ENCODE measurements at regions not wholly inside any gene's neighbourhood (a gene's known extent, or its start where the extent isn't known, plus 50 kb on each side); places are given as distances from the start of the nearest gene placed in this dataset.

GRCh38 chr6:40720375-40720748, 133.2 kb upstream of the LRFN2 start:
- no peak for FAIRE-seq
- intact Hi-C loops (cut with DNase I), result no loop called here

GRCh38 chr6:40719671-40720374, 132.7 kb upstream of the LRFN2 start:
- Histone ChIP-seq H3K36me3 (no peaks in the 10 kb centered on the region), H3K4me1 (no peaks in the 10 kb centered on the region), H3K27ac (no peak overlapping the region), H3K27me3 (no peaks in the 10 kb centered on the region), H3K9me3 (no peaks in the 10 kb centered on the region), H3K4me3 (no peak overlapping the region)
- intact Hi-C loops (cut with DNase I), result no loop called here
- TF ChIP-seq CTCF (IDR thresholded peaks at IDR 0.05), result no peak
- ATAC-seq, result peak in 3 of 4 donors; percentile 35 to 77 (median 63)
- 62 to 67% methylated on average over 7 of the region's 7 CpGs for WGBS, 2 donors
- no peak for DNase-seq
- no peak for FAIRE-seq

More at GRCh38 chr6:40720375-40720748, 133.2 kb upstream of the LRFN2 start:
- 62 to 71% methylated on average over 1 to 2 of the region's 2 CpGs for WGBS, 2 donors
- Histone ChIP-seq H3K4me3 (no peak overlapping the region), H3K9me3 (no peaks in the 10 kb centered on the region), H3K36me3 (no peaks in the 10 kb centered on the region), H3K27ac (no peak overlapping the region), H3K27me3 (no peaks in the 10 kb centered on the region), H3K4me1 (no peaks in the 10 kb centered on the region)
- ATAC-seq (no peak), DNase-seq (no peak)
- no peak for TF ChIP-seq CTCF (IDR thresholded peaks at IDR 0.05)

- WGBS, 2 donors, result 74 to 80% methylated on average over 1 of the region's 1 CpG
- no peak overlapping the region for H3K4me3 ChIP-seq
- ATAC-seq (no peak), DNase-seq (no peak), FAIRE-seq (no peak)
- no peaks in the 10 kb centered on the region for H3K36me3 ChIP-seq
- H3K4me1 ChIP-seq, result no peaks in the 10 kb centered on the region
- no peak overlapping the region for H3K27ac ChIP-seq
- H3K27me3 ChIP-seq, result no peaks in the 10 kb centered on the region
- no peak for TF ChIP-seq CTCF (IDR thresholded peaks at IDR 0.05)
- intact Hi-C loops (cut with DNase I), result no loop called here
- H3K9me3 ChIP-seq, result no peaks in the 10 kb centered on the region
Observed at GRCh38 chr6:40718401-40718800, 131.2 kb upstream of the LRFN2 start.

DNA sequence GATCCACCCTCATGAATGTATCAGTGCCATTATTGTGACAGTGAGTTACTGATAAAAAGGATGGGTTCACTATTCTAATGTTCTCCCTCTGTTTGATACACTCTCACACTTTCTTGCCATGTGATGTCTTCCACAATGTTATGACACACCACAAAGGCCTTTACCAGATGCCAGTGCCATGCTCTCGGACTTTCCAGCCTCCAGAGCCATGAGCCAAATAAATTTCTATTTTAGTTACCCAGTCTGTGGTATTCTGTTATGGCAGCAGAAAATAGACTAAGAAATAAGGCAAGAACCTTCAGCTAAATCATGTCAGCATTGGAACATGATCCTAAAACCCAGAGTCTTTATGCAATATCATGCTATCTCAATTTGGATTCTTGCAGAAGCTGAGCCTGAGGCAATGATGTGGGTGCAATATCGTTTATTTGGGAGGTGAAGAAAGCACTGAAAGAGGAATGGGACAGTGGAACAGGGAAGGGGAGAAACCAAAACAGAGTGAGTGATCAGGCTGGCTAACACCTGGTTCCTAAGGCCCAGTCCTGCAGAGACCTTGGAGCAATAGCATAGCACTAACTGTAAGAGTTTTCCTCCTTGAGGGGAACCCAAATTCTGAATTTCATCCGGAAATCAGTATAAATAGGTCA, 130.4 kb upstream of the LRFN2 start:
- Histone ChIP-seq H3K4me1 (no peaks in the 10 kb centered on the region), H3K27ac (no peak overlapping the region), H3K4me3 (no peak overlapping the region), H3K36me3 (no peaks in the 10 kb centered on the region), H3K9me3 (no peaks in the 10 kb centered on the region), H3K27me3 (no peaks in the 10 kb centered on the region)
- FAIRE-seq (no peak), ATAC-seq (no peak), DNase-seq (no peak)
- intact Hi-C loops (cut with DNase I), result no loop called here
- 68 to 75% methylated on average over 3 of the region's 3 CpGs for WGBS, 2 donors
- no peak for TF ChIP-seq CTCF (IDR thresholded peaks at IDR 0.05)

Measured in pancreas (tissue), 10 donors.